Colon (tissue), 2 donors: ENCODE measurements at regions not wholly inside any gene's neighbourhood (a gene's known extent, or its start where the extent isn't known, plus 50 kb on each side); places are given as distances from the start of the nearest gene placed in this dataset.

Source experiments
- FAIRE-seq: peaks from 2 replicates; lab custom pipeline; 2012; peaks lifted over from hg19 to GRCh38; lab: Jason Lieb, UNC
- donor health status: control.
- donor health status: control.

- FAIRE-seq = no peak
Observed at GRCh38 chr5:82358457-82358856, 80.3 kb upstream of the RPS23 start.

- FAIRE-seq = no peak
Observed at GRCh38 chr5:82356808-82357671, 78.9 kb upstream of the RPS23 start.

GRCh38 chr5:82356021-82356420, 77.9 kb upstream of the RPS23 start:
- no peak for FAIRE-seq

GRCh38 chr5:82355496-82355895, 77.3 kb upstream of the RPS23 start:
- FAIRE-seq = no peak

- FAIRE-seq = no peak
Observed at GRCh38 chr5:82355053-82355452, 76.9 kb upstream of the RPS23 start.

- FAIRE-seq = no peak
Observed at GRCh38 chr5:82354543-82354942, 76.4 kb upstream of the RPS23 start.

GRCh38 chr5:82353522-82353921, 75.4 kb upstream of the RPS23 start:
- FAIRE-seq = no peak

GRCh38 chr5:82352146-82352791, 74.1 kb upstream of the RPS23 start:
- FAIRE-seq = no peak

- FAIRE-seq = peak; percentile 18
Observed at GRCh38 chr5:82351754-82352145, 73.6 kb upstream of the RPS23 start.

GRCh38 chr5:82351297-82351696, 73.1 kb upstream of the RPS23 start:
- FAIRE-seq = no peak

GRCh38 chr5:82349652-82350051, 71.5 kb upstream of the RPS23 start:
- FAIRE-seq = no peak

GRCh38 chr5:82348784-82349425, 70.8 kb upstream of the RPS23 start:
- no peak for FAIRE-seq

- no peak for FAIRE-seq
Observed at GRCh38 chr5:82347201-82347865, 69.2 kb upstream of the RPS23 start.

- no peak for FAIRE-seq
Observed at GRCh38 chr5:82346399-82347165, 68.4 kb upstream of the RPS23 start.

GRCh38 chr5:82345108-82345507, 67.0 kb upstream of the RPS23 start:
- no peak for FAIRE-seq

GRCh38 chr5:82341325-82341724, 63.2 kb upstream of the RPS23 start:
- FAIRE-seq = no peak

GRCh38 chr5:82340799-82341198, 62.6 kb upstream of the RPS23 start:
- no peak for FAIRE-seq

GRCh38 chr5:82339792-82340191, 61.6 kb upstream of the RPS23 start:
- FAIRE-seq = no peak

GRCh38 chr5:82338771-82339373, 60.7 kb upstream of the RPS23 start:
- FAIRE-seq = no peak

GRCh38 chr5:82336959-82337351, 58.8 kb upstream of the RPS23 start:
- no peak for FAIRE-seq

GRCh38 chr5:82336226-82336958, 58.2 kb upstream of the RPS23 start:
- FAIRE-seq = no peak
